Hepatocyte (in vitro differentiated cells): ENCODE measurements at regions not wholly inside any gene's neighbourhood (a gene's known extent, or its start where the extent isn't known, plus 50 kb on each side); places are given as distances from the start of the nearest gene placed in this dataset.

Experiments used
- EZH2 ChIP-seq: fragments of 200-600 bp; sonication (generic); IDR thresholded peaks from 2 replicates; pipeline ENCODE4 v1.6.1; 2016; ENCODE audit warnings: antibody characterized with exemption, mild to moderate bottlenecking, borderline replicate concordance
- EZH2phosphoT487 ChIP-seq: fragments of 200-600 bp; sonication (generic); IDR thresholded peaks from one replicate; pipeline ENCODE4 v1.6.1; 2018; ENCODE audit warnings: antibody characterized with exemption, mild to moderate bottlenecking, low read depth, moderate library complexity; ENCODE audit not compliant: unreplicated experiment, severe bottlenecking
- TF ChIP-seq, protein P1 (sequence below): fragments of 200-600 bp; sonication (generic); IDR thresholded peaks from 2 replicates; pipeline ENCODE4 v1.5.1; 2016; ENCODE audit warnings: antibody characterized with exemption, mild to moderate bottlenecking; ENCODE audit not compliant: poor library complexity

DNA sequence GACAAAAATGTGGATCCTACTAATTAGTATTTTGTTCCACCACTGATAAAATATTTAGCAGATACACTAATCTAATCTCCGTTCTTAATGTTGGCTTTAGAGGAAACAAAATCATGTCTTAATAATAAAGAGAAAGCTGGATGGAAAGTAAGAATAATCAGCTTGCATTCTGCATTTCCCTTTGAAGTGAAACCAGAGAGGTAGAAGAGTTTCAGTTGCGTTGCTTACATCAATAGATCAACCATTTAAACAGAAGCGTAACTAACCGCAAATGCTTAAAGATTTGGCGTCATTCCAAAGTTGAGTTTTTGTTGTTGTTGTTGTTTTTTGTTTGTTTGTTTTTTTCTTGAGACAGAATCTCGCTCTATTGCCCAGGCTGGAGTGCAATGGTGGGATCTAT lies 168.9 kb downstream of the TRIML1 start:
- TF ChIP-seq, protein P1, sequence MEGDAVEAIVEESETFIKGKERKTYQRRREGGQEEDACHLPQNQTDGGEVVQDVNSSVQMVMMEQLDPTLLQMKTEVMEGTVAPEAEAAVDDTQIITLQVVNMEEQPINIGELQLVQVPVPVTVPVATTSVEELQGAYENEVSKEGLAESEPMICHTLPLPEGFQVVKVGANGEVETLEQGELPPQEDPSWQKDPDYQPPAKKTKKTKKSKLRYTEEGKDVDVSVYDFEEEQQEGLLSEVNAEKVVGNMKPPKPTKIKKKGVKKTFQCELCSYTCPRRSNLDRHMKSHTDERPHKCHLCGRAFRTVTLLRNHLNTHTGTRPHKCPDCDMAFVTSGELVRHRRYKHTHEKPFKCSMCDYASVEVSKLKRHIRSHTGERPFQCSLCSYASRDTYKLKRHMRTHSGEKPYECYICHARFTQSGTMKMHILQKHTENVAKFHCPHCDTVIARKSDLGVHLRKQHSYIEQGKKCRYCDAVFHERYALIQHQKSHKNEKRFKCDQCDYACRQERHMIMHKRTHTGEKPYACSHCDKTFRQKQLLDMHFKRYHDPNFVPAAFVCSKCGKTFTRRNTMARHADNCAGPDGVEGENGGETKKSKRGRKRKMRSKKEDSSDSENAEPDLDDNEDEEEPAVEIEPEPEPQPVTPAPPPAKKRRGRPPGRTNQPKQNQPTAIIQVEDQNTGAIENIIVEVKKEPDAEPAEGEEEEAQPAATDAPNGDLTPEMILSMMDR, result no peak
- TF ChIP-seq EZH2, result no peak
- no peak for TF ChIP-seq EZH2phosphoT487
